Amygdala (tissue), 56 donors: ENCODE measurements at regions not wholly inside any gene's neighbourhood (a gene's known extent, or its start where the extent isn't known, plus 50 kb on each side); places are given as distances from the start of the nearest gene placed in this dataset.

Experiments
- DNase-seq, 56 donors: peaks; one replicate each; lab custom pipeline; 2025; lab: John Stamatoyannopoulos, UW

DNA sequence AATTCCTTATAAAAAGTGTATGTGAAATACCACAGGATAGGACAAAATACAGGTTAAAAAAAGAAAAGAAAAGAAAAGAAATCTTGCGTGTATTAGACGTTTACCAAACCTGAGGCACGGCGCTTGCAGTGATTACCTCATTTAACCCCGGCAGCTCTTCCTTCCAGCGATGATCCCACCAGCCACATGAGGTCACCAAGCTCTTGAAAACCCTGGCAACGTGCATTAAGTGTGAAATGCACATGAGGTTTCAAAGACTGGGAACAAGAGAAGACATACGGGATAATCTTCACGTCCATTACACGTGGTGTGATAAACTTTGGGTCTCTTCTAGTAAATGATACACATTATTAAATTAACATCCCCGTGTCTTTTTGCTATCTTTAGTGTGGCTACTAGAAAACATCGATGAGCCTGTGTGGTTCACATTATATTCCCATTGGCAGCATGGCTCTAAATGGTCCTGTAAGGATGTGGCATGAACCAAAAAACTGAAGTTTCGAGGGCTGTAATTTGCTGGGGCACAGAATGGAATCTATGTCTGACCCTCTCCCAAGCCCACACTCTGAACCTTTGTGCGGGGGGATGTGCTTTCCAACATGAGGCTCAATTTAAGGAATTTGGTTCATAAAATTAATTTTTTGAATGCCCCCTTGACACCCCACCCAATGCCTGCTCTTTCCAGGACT, 59.2 kb upstream of the THBS2 start:
- DNase-seq, result no peak

DNA sequence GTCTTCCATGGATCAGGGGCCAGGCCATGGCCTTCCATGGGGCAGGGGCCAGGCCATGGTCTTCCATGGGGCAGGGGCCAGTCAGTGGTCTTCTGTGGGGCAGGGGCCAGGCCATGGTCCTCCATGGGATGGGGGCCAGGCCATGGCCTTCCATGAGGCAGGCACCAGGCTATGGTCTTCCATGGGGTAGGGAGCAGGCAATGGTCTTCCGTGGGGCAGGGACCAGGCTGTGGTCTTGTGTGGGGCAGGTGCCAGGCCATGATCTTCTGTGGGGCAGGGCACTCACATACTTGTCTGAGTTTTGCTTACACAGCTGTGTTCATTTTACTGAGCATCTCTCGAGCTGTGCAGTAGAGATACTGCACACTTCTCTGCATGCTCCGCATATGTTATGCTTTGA, 57.3 kb upstream of the THBS2 start:
- DNase-seq, result no peak
